K562 (cell line): ENCODE measurements at regions not wholly inside any gene's neighbourhood (a gene's known extent, or its start where the extent isn't known, plus 50 kb on each side); places are given as distances from the start of the nearest gene placed in this dataset.

Experiments
- ATAC-seq: fragments of 200-7000 bp; cut with Tn5 transposase; 3 replicates; pipeline ENCODE4 v1.9.1; 2020; ENCODE audit warnings: moderate library complexity
- BruUV-seq: library from RNA; stranded (reverse); fragments of 400-500 nt; replicated peaks from 2 replicates; lab custom pipeline; 2021; lab: Mats Ljungman, UMichigan
- CTCF ChIA-PET: fragments of 300-600 bp; formaldehyde crosslinking; extraction: SDS; loops from one replicate; lab custom pipeline; 2021; ENCODE audit warnings: low intra/inter-chr PET ratio; lab: Yijun Ruan, JAX
- POLR2A ChIA-PET: fragments of 300-600, 350-650 bp; sonication (Branson Sonifier 250); formaldehyde crosslinking; extraction: SDS; loops from one replicate; lab custom pipeline; 2021; ENCODE audit warnings: antibody characterized with exemption, inconsistent platforms; lab: Yijun Ruan, JAX
- DNase-seq, 4 experiments: peaks; one replicate each; pipeline versions ENCODE4 v3.0.0 to v3.0.0-alpha.2; 2011 to 2018; ENCODE audit warnings: low spot score in 3 of 4, mixed read lengths in 3 of 4; ENCODE audit errors: extremely low read depth in 1 of 4
- FAIRE-seq: peaks from 2 replicates; lab custom pipeline; 2011; peaks lifted over from hg19 to GRCh38; lab: Jason Lieb, UNC
- H2AFZ ChIP-seq: 2 replicates; pipeline ENCODE4 v1.6.0; 2011; ENCODE audit warnings: low read depth, low read length, control low read depth, inconsistent platforms
- H3K27ac ChIP-seq: fragments of 200-600 bp; 3 replicates; pipeline ENCODE4 v1.8.0; 2011; ENCODE audit warnings: low read depth, mild to moderate bottlenecking, control low read depth, inconsistent platforms, low read length, moderate library complexity, mixed read lengths; ENCODE audit errors: extremely low read depth
- H3K27me3 ChIP-seq, 2 experiments: fragments of 300-600 bp in 1 of 2; 2 replicates in 1 of 2; 3 replicates in 1 of 2; pipeline versions ENCODE4 v1.6.0 to v1.8.0; 2011; ENCODE audit warnings: inconsistent platforms in 2 of 2, low read length in 2 of 2, mild to moderate bottlenecking in 1 of 2, mixed read lengths in 1 of 2, moderate library complexity in 1 of 2; ENCODE audit not compliant: control insufficient read depth in 2 of 2, insufficient read depth in 2 of 2
- H3K36me3 ChIP-seq: fragments of 300-600 bp; 3 replicates; pipeline ENCODE4 v1.8.0; 2011; ENCODE audit warnings: mild to moderate bottlenecking, low read length, inconsistent platforms; ENCODE audit not compliant: control insufficient read depth, insufficient read depth
- H3K4me1 ChIP-seq, 2 experiments: fragments of 200-600 bp in 1 of 2; replicated peaks in 1 of 2; 2 replicates in 1 of 2; 3 replicates in 1 of 2; pipeline versions ENCODE4 v1.5.1 to v1.8.0; 2011; ENCODE audit warnings: inconsistent platforms in 2 of 2, low read length in 2 of 2, mild to moderate bottlenecking in 1 of 2, mixed read lengths in 1 of 2, moderate library complexity in 1 of 2; ENCODE audit not compliant: control insufficient read depth in 2 of 2, insufficient read depth in 2 of 2
- H3K4me2 ChIP-seq: 2 replicates; pipeline ENCODE4 v1.6.1; 2011; ENCODE audit warnings: low read length, control low read depth, inconsistent platforms, mixed read lengths; ENCODE audit not compliant: insufficient read depth
- H3K4me3 ChIP-seq: fragments of 200-600 bp; sonication (generic), shearing (Covaris generic); 2 replicates; pipeline ENCODE4 v1.5.1; 2016; ENCODE audit warnings: control low read depth, inconsistent platforms
- H3K79me2 ChIP-seq: fragments of 200-600 bp; 3 replicates; pipeline ENCODE4 v1.8.0; 2011; ENCODE audit warnings: low read length, inconsistent platforms; ENCODE audit not compliant: control insufficient read depth, insufficient read depth
- H3K9ac ChIP-seq, 2 experiments: 2 replicates each; pipeline versions ENCODE4 v1.6.0 to v1.6.1; 2011; ENCODE audit warnings: low read depth in 2 of 2, low read length in 2 of 2, control low read depth in 1 of 2, inconsistent platforms in 1 of 2, mild to moderate bottlenecking in 1 of 2, mixed read lengths in 1 of 2; ENCODE audit not compliant: insufficient read depth in 1 of 2
- H3K9me1 ChIP-seq: one replicate; pipeline ENCODE4 v1.6.0; 2011; ENCODE audit warnings: inconsistent platforms, mild to moderate bottlenecking, low read length, moderate library complexity; ENCODE audit not compliant: control insufficient read depth, insufficient read depth
- H3K9me3 ChIP-seq: replicated peaks from 2 replicates; pipeline ENCODE4 v1.5.1; 2011; ENCODE audit warnings: low read depth, low read length, inconsistent platforms; ENCODE audit not compliant: control insufficient read depth, insufficient read depth
- H4K20me1 ChIP-seq: replicated peaks from 2 replicates; pipeline ENCODE4 v1.6.1; 2011; ENCODE audit warnings: low read length, inconsistent platforms, mixed read lengths; ENCODE audit not compliant: control insufficient read depth, insufficient read depth
- ARHGAP35 ChIP-seq: fragments of 450-650 bp; IDR thresholded peaks from 2 replicates; pipeline ENCODE4 v1.6.1; 2018; ENCODE audit not compliant: partially characterized antibody
- ARID2 ChIP-seq: fragments of 450-650 bp; IDR thresholded peaks from 2 replicates; pipeline ENCODE4 v1.6.1; 2017; ENCODE audit warnings: antibody characterized with exemption, mild to moderate bottlenecking
- DNMT1 ChIP-seq: fragments of 450-650 bp; IDR thresholded peaks from 2 replicates; pipeline ENCODE4 v1.6.1; 2016; ENCODE audit warnings: antibody characterized with exemption, mild to moderate bottlenecking
- ETV1 ChIP-seq: fragments of 450-650 bp; conservative IDR thresholded peaks from 2 replicates; pipeline ENCODE4 v1.6.1; 2016; ENCODE audit warnings: missing genetic modification characterization, control low read depth, low read depth, missing compliant biosample characterization
- KLF16 ChIP-seq: IDR thresholded peaks from 2 replicates; pipeline ENCODE4 v1.6.1; 2016; ENCODE audit warnings: antibody characterized with exemption
- RBBP5 ChIP-seq: fragments of 200-600 bp; sonication (generic); IDR thresholded peaks from 2 replicates; pipeline ENCODE4 v1.6.1; 2012; ENCODE audit warnings: borderline replicate concordance, mild to moderate bottlenecking, low read length, control low read depth, inconsistent platforms; ENCODE audit not compliant: insufficient read depth, poor library complexity, severe bottlenecking
- RBM34 ChIP-seq: fragments of 200-400 bp; formaldehyde crosslinking; IDR thresholded peaks from 2 replicates; pipeline ENCODE4 v1.6.1; 2018; ENCODE audit warnings: low read length, borderline replicate concordance; ENCODE audit not compliant: insufficient read depth
- STAT5B ChIP-seq: fragments of 250-450 bp; sonication (Bioruptor Pico); IDR thresholded peaks from 2 replicates; pipeline ENCODE4 v1.8.0; 2021; ENCODE audit warnings: mild to moderate bottlenecking, inconsistent platforms
- TGIF2 ChIP-seq: sonication (generic); formaldehyde crosslinking; IDR thresholded peaks from 2 replicates; pipeline ENCODE4 v1.8.1; 2022; ENCODE audit warnings: mild to moderate bottlenecking, missing genetic modification reagents, moderate library complexity
- ZBTB7A ChIP-seq: IDR thresholded peaks from 2 replicates; pipeline ENCODE4 v1.6.1; 2011; ENCODE audit warnings: low read depth, mild to moderate bottlenecking, low read length, moderate library complexity, borderline replicate concordance; ENCODE audit not compliant: control insufficient read depth
- WGBS: fragments of 100-300 bp; shearing (Covaris generic); methylation state at CpG from one replicate; pipeline ENCODE4 v1.1.6; 2016; ENCODE audit warnings: low coverage, mixed read lengths; ENCODE audit not compliant: insufficient coverage; ENCODE audit errors: missing lambda C conversion rate; 5-methylcytosine and 5-hydroxymethylcytosine counted together
- in situ Hi-C: fragments of 300-500 bp; cut with MboI; formaldehyde crosslinking; loops from 4 replicates; pipeline ENCODE4 v1.15.0; 2018; ENCODE audit warnings: inconsistent platforms, mixed read lengths
- intact Hi-C: fragments of 100-400 bp; cut with micrococcal nuclease; formaldehyde crosslinking; loops from 2 replicates; pipeline ENCODE4 v1.14.2; 2022
- TF ChIP-seq, protein P1 (sequence below): fragments of 250-450 bp; sonication (Bioruptor Pico); IDR thresholded peaks from 2 replicates; pipeline ENCODE4 v1.4.0; 2020
- TF ChIP-seq, protein P2 (sequence below): fragments of 250-450 bp; sonication (Bioruptor Pico); IDR thresholded peaks from 2 replicates; pipeline ENCODE4 v1.8.0; 2022; ENCODE audit warnings: moderate library complexity, mild to moderate bottlenecking, inconsistent platforms
- TF ChIP-seq, protein P3 (sequence below): fragments of 450-650 bp; IDR thresholded peaks from 2 replicates; pipeline ENCODE4 v1.6.1; 2018; ENCODE audit warnings: mild to moderate bottlenecking, low read depth; ENCODE audit not compliant: partially characterized antibody

DNA sequence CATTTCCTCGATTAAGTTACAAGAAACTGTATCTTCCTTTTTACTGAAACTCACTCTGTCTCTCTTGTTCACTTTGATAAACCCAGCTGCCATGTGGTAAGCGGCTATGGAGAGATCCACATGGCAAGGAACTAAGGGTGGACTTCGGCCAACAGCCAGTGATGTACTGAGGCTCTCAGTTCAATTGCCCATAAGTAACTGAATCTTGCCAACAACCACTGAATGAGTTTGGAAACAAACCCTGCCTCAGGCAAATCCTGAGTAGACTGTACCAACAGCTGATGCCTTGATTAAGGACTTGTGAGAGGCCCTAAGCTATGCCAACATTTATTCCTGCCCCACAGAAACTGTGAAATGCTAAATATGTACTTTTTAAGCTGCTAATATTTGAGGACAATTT, 433.5 kb downstream of the PLOD2 start:
- Histone ChIP-seq H3K9ac (no peak overlapping the region), H3K4me1 (no peaks in the 10 kb centered on the region), H3K9me1 (no peaks in the 10 kb centered on the region), H4K20me1 (no peaks in the 10 kb centered on the region), H3K4me3 (no peak overlapping the region), H2AFZ (no peak overlapping the region), H3K36me3 (no peaks in the 10 kb centered on the region), H3K4me2 (no peak overlapping the region), H3K9me3 (peaks cover 2% of the 10 kb centered on the region; the same call in 1 of the 2 replicates), H3K27ac (no peak overlapping the region), H3K27me3 (no peaks in the 10 kb centered on the region), H3K79me2 (no peaks in the 10 kb centered on the region)
- DNase-seq (no peak), ATAC-seq (no peak), FAIRE-seq (no peak)
- in situ Hi-C loops (no loop called here), intact Hi-C loops (no loop called here)
- WGBS = 0% methylated on average over 3 of the region's 3 CpGs
- ChIA-PET CTCF (no interaction called here), POLR2A (no interaction called here)
- BruUV-seq = no TSS peak
- TF ChIP-seq, protein P1, sequence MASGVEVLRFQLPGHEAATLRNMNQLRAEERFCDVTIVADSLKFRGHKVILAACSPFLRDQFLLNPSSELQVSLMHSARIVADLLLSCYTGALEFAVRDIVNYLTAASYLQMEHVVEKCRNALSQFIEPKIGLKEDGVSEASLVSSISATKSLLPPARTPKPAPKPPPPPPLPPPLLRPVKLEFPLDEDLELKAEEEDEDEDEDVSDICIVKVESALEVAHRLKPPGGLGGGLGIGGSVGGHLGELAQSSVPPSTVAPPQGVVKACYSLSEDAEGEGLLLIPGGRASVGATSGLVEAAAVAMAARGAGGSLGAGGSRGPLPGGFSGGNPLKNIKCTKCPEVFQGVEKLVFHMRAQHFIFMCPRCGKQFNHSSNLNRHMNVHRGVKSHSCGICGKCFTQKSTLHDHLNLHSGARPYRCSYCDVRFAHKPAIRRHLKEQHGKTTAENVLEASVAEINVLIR (CRISPR knock-in tag) = no peak

DNA sequence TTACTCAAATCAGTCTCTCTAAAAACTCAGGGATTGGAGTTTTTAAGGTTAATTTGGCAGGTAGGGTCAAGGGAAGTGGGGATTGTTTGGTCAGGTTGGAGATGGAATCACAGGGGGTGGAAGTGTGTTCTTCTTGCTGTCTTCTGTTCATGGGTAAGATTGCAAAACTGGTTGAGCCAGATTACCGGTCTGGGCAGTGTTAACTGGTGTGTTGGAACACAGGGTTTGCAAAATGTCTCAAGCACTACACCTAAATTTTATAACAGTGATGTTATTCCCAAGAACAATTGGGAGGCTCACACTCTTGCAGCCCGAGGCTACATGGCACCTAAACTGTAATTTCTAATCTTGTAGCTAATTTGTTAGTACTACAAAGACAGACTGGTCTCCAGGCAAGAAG, 425.4 kb downstream of the PLOD2 start:
- Histone ChIP-seq H3K4me3 (no peak overlapping the region), H3K9me1 (no peaks in the 10 kb centered on the region), H4K20me1 (no peaks in the 10 kb centered on the region), H3K4me1 (no peaks in the 10 kb centered on the region), H3K27me3 (no peaks in the 10 kb centered on the region), H3K79me2 (no peaks in the 10 kb centered on the region), H3K27ac (no peak overlapping the region), H3K4me2 (no peak overlapping the region), H3K36me3 (no peaks in the 10 kb centered on the region), H3K9me3 (no peaks in the 10 kb centered on the region), H2AFZ (no peak overlapping the region), H3K9ac (no peak overlapping the region)
- ChIA-PET POLR2A (no interaction called here), CTCF (no interaction called here)
- WGBS = 11% methylated on average over 2 of the region's 2 CpGs
- no peak for FAIRE-seq
- in situ Hi-C loops = no loop called here
- no TSS peak for BruUV-seq
- intact Hi-C loops = no loop called here
- no peak for ATAC-seq
- DNase-seq = no peak
- no peak for TF ChIP-seq ZBTB7A
- TF ChIP-seq, protein P2, sequence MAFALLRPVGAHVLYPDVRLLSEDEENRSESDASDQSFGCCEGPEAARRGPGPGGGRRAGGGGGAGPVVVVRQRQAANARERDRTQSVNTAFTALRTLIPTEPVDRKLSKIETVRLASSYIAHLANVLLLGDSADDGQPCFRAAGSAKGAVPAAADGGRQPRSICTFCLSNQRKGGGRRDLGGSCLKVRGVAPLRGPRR (CRISPR knock-in tag) = no peak
- no peak for TF ChIP-seq STAT5B
- TF ChIP-seq TGIF2 (CRISPR knock-in tag) = no peak
- no peak for TF ChIP-seq ARHGAP35
- no peak for TF ChIP-seq RBM34
- no peak for TF ChIP-seq RBBP5
- TF ChIP-seq, protein P3, sequence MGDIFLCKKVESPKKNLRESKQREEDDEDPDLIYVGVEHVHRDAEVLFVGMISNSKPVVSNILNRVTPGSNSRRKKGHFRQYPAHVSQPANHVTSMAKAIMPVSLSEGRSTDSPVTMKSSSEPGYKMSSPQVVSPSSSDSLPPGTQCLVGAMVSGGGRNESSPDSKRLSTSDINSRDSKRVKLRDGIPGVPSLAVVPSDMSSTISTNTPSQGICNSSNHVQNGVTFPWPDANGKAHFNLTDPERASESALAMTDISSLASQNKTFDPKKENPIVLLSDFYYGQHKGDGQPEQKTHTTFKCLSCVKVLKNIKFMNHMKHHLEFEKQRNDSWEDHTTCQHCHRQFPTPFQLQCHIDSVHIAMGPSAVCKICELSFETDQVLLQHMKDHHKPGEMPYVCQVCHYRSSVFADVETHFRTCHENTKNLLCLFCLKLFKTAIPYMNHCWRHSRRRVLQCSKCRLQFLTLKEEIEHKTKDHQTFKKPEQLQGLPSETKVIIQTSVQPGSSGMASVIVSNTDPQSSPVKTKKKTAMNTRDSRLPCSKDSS = no peak
- no peak for TF ChIP-seq ETV1 (tag)
- TF ChIP-seq ARID2 = no peak
- TF ChIP-seq DNMT1 = no peak
- TF ChIP-seq KLF16 = no peak
